MCF 10A (cell line): ENCODE measurements at regions not wholly inside any gene's neighbourhood (a gene's known extent, or its start where the extent isn't known, plus 50 kb on each side); places are given as distances from the start of the nearest gene placed in this dataset.

ENCODE experiments used
- BruUV-seq: library from RNA; stranded (reverse); fragments of 400-500 nt; replicated peaks from 2 replicates; lab custom pipeline; 2021; lab: Mats Ljungman, UMichigan
- CTCF ChIA-PET: fragments of 300-600 bp; sonication (Branson Sonifier 250); formaldehyde crosslinking; extraction: SDS; loops from one replicate; lab custom pipeline; 2021; ENCODE audit warnings: antibody characterized with exemption, inconsistent platforms; lab: Yijun Ruan, JAX
- POLR2A ChIA-PET: fragments of 300-600, 350-650 bp; sonication (Branson Sonifier 250); formaldehyde crosslinking; extraction: SDS; loops from one replicate; lab custom pipeline; 2020; ENCODE audit warnings: antibody characterized with exemption, inconsistent platforms; lab: Yijun Ruan, JAX
- DNase-seq: peaks from one replicate; pipeline ENCODE4 v3.0.0-alpha.2; 2018; ENCODE audit not compliant: unreplicated experiment
- H3K27ac Mint-ChIP-seq: one replicate; pipeline ENCODE4 v1.8.0; 2022; ENCODE audit warnings: mild to moderate bottlenecking, low read depth, mixed read lengths; ENCODE audit not compliant: unreplicated experiment
- H3K27me3 Mint-ChIP-seq: one replicate; pipeline ENCODE4 v1.8.0; 2022; ENCODE audit warnings: mixed read lengths; ENCODE audit not compliant: insufficient read depth, unreplicated experiment
- H3K36me3 Mint-ChIP-seq: one replicate; pipeline ENCODE4 v1.8.0; 2022; ENCODE audit warnings: mild to moderate bottlenecking, moderate library complexity, mixed read lengths; ENCODE audit not compliant: insufficient read depth, unreplicated experiment
- H3K4me1 Mint-ChIP-seq: one replicate; pipeline ENCODE4 v1.8.0; 2022; ENCODE audit warnings: mixed read lengths; ENCODE audit not compliant: insufficient read depth, unreplicated experiment
- H3K4me3 Mint-ChIP-seq: one replicate; pipeline ENCODE4 v1.8.0; 2022; ENCODE audit warnings: mild to moderate bottlenecking, moderate library complexity, mixed read lengths; ENCODE audit not compliant: unreplicated experiment
- H3K9me3 Mint-ChIP-seq: one replicate; pipeline ENCODE4 v1.8.0; 2022; ENCODE audit warnings: mixed read lengths; ENCODE audit not compliant: unreplicated experiment
- CTCF ChIP-seq: fragments of 200-600 bp; IDR thresholded peaks from one replicate; pipeline ENCODE4 v1.8.0; 2022; ENCODE audit warnings: antibody characterized with exemption, mild to moderate bottlenecking; ENCODE audit not compliant: unreplicated experiment
- intact Hi-C: fragments of 100-400 bp; cut with micrococcal nuclease; formaldehyde crosslinking; loops from 2 replicates; pipeline ENCODE4 v1.14.1; 2022

- Mint-ChIP-seq H3K4me3 (no peak overlapping the region), H3K27ac (no peak overlapping the region), H3K27me3 (no peaks in the 10 kb centered on the region), H3K9me3 (peaks cover 20% of the 10 kb centered on the region), H3K4me1 (no peaks in the 10 kb centered on the region), H3K36me3 (no peaks in the 10 kb centered on the region)
- ChIA-PET POLR2A (interaction anchor here (0.5 kb wide), 1 partner anchor 60 kb away, joined by 3 read pairs; no protein-coding TSS in a partner anchor), CTCF (interaction anchor here (0.8 kb wide), 1 partner anchor 506 kb away, joined by 3 read pairs; no protein-coding TSS in a partner anchor)
- DNase-seq: no peak
- no peak for TF ChIP-seq CTCF
- BruUV-seq: no TSS peak
- intact Hi-C loops: no loop called here
Observed at GRCh38 chr3:135368316-135368715, 573.3 kb downstream of the EPHB1 start.

GRCh38 chr3:135368781-135369180 lies 573.7 kb downstream of the EPHB1 start:
- no TSS peak for BruUV-seq
- no peak for TF ChIP-seq CTCF
- no peak overlapping the region for H3K27ac Mint-ChIP-seq
- peaks cover 16% of the 10 kb centered on the region for H3K9me3 Mint-ChIP-seq
- no peaks in the 10 kb centered on the region for H3K4me1 Mint-ChIP-seq
- no peaks in the 10 kb centered on the region for H3K36me3 Mint-ChIP-seq
- DNase-seq: no peak
- ChIA-PET POLR2A (interaction anchor here (0.5 kb wide), 1 partner anchor 61 kb away, joined by 3 read pairs; no protein-coding TSS in a partner anchor), CTCF (interaction anchor here (0.8 kb wide), 1 partner anchor 506 kb away, joined by 3 read pairs; no protein-coding TSS in a partner anchor)
- no peaks in the 10 kb centered on the region for H3K27me3 Mint-ChIP-seq
- no peak overlapping the region for H3K4me3 Mint-ChIP-seq
- intact Hi-C loops: no loop called here

GRCh38 chr3:135374571-135374970 lies 579.5 kb downstream of the EPHB1 start:
- H3K36me3 Mint-ChIP-seq: no peaks in the 10 kb centered on the region
- H3K27me3 Mint-ChIP-seq: no peaks in the 10 kb centered on the region
- no peaks in the 10 kb centered on the region for H3K4me1 Mint-ChIP-seq
- no peak for TF ChIP-seq CTCF
- no peak for DNase-seq
- peaks cover 28% of the 10 kb centered on the region for H3K9me3 Mint-ChIP-seq
- no peak overlapping the region for H3K4me3 Mint-ChIP-seq
- POLR2A ChIA-PET: no interaction called here
- CTCF ChIA-PET: no interaction called here
- no peak overlapping the region for H3K27ac Mint-ChIP-seq
- intact Hi-C loops: no loop called here
- no TSS peak for BruUV-seq

- no peak for TF ChIP-seq CTCF
- Mint-ChIP-seq H3K4me1 (no peaks in the 10 kb centered on the region), H3K4me3 (no peak overlapping the region), H3K27ac (no peak overlapping the region), H3K27me3 (no peaks in the 10 kb centered on the region), H3K9me3 (peaks cover 35% of the 10 kb centered on the region), H3K36me3 (no peaks in the 10 kb centered on the region)
- ChIA-PET POLR2A (no interaction called here), CTCF (no interaction called here)
- intact Hi-C loops: no loop called here
- no TSS peak for BruUV-seq
- DNase-seq: no peak
Observed at GRCh38 chr3:135382188-135382587, 583.3 kb upstream of the PPP2R3A start.
